ENCODE measurements at regions not wholly inside any gene's neighbourhood (a gene's known extent, or its start where the extent isn't known, plus 50 kb on each side); places are given as distances from the start of the nearest gene placed in this dataset.

GRCh38 chr3:151964743-151965142 is 91.3 kb downstream of the SUCNR1 start:
- WGBS, 2 experiments (ENCODE audit: low coverage in 1 of 2, low lambda C conversion rate in 2 of 2, missing lambda C conversion rate in 2 of 2) = 76 to 88% methylated on average over 1 of the region's 1 CpG
- Histone ChIP-seq H3F3A (ENCODE audit: insufficient read depth) (no peaks in the 10 kb centered on the region), H3K4me2 (ENCODE audit: unreplicated experiment) (no peak overlapping the region), H3K4me3 (no peak overlapping the region), H3K4me1 (ENCODE audit: insufficient read depth) (0 out of 2 replicates have a peak, but pooled peaks cover 4% of the 10 kb centered on the region), H4K20me1 (ENCODE audit: insufficient read depth) (no peaks in the 10 kb centered on the region), H3K9me2 (ENCODE audit: insufficient read depth) (no peaks in the 10 kb centered on the region), H3K36me3 (ENCODE audit: low read depth) (no peaks in the 10 kb centered on the region), H3K9ac (no peak overlapping the region), H3K27me3 (replicated peaks; ENCODE audit: insufficient read depth) (no peaks in the 10 kb centered on the region), H2AFZ (no peak overlapping the region), H3K9me3 (ENCODE audit: low read depth) (no peaks in the 10 kb centered on the region), H3K27ac (no peak overlapping the region), H3K79me2 (ENCODE audit: insufficient read depth) (no peaks in the 10 kb centered on the region)
- no peak for DNase-seq
- no peak for TF ChIP-seq EZH2phosphoT487 (IDR thresholded peaks at IDR 0.05; ENCODE audit: insufficient read depth, low read depth)
- no peak for TF ChIP-seq EZH2 (IDR thresholded peaks at IDR 0.05; ENCODE audit: insufficient read depth, poor library complexity, severe bottlenecking)
- in situ Hi-C loops (cut with MboI) = no loop called here

DNA sequence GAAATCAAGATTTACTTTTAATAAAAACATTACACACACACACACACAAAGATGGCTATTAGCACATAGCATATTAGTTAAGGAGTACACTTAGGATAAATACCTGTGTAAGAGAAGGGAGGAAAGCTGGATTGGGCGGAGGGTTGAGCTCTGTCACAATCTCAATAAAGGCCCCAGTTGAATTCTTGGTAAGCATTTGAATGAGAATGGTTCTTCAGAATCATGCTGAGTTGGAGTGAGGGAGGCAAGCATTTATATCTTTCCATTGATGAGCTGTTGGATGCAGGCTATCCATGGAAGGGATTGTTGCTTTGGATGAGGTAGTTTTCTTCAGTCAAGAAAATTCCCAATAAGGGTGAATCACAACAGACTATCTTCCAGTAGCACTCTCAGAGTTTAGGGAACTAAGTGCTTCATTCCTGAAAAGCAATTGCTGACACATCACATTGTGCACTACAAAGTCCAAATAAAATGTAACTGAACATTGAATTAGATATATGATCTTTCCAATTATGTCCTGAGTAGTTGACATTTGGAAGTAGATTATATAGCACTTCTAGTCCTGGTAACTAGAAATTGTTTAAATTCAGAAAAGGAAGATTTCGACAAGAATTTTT is 95.7 kb downstream of the SUCNR1 start:
- H3K9ac ChIP-seq = no peak overlapping the region
- no peak overlapping the region for H3K27ac ChIP-seq
- WGBS, 2 experiments (ENCODE audit: low coverage in 1 of 2, low lambda C conversion rate in 2 of 2, missing lambda C conversion rate in 2 of 2) = 86 to 96% methylated on average over 2 of the region's 2 CpGs
- no peaks in the 10 kb centered on the region for H3K27me3 ChIP-seq (replicated peaks; ENCODE audit: insufficient read depth)
- H2AFZ ChIP-seq = no peak overlapping the region
- H3K9me2 ChIP-seq (ENCODE audit: insufficient read depth) = no peaks in the 10 kb centered on the region; the same call in 1 of the 2 replicates
- no peak for DNase-seq
- H3F3A ChIP-seq (ENCODE audit: insufficient read depth) = no peaks in the 10 kb centered on the region
- TF ChIP-seq EZH2 (IDR thresholded peaks at IDR 0.05; ENCODE audit: insufficient read depth, poor library complexity, severe bottlenecking) = no peak
- H4K20me1 ChIP-seq (ENCODE audit: insufficient read depth) = no peaks in the 10 kb centered on the region
- H3K4me2 ChIP-seq (ENCODE audit: unreplicated experiment) = no peak overlapping the region
- H3K79me2 ChIP-seq (ENCODE audit: insufficient read depth) = no peaks in the 10 kb centered on the region
- H3K4me1 ChIP-seq (ENCODE audit: insufficient read depth) = peaks cover 17% of the 10 kb centered on the region
- no peaks in the 10 kb centered on the region for H3K36me3 ChIP-seq (ENCODE audit: low read depth)
- no peaks in the 10 kb centered on the region for H3K9me3 ChIP-seq (ENCODE audit: low read depth)
- in situ Hi-C loops (cut with MboI) = no loop called here
- H3K4me3 ChIP-seq = no peak overlapping the region

- no peaks in the 10 kb centered on the region for H3K9me3 ChIP-seq (ENCODE audit: low read depth)
- H3K27me3 ChIP-seq (replicated peaks; ENCODE audit: insufficient read depth) = no peaks in the 10 kb centered on the region
- no peak overlapping the region for H3K4me2 ChIP-seq (ENCODE audit: unreplicated experiment)
- in situ Hi-C loops (cut with MboI) = no loop called here
- no peak for DNase-seq
- H3K27ac ChIP-seq = no peak overlapping the region
- H3K79me2 ChIP-seq (ENCODE audit: insufficient read depth) = no peaks in the 10 kb centered on the region
- no peaks in the 10 kb centered on the region for H3K36me3 ChIP-seq (ENCODE audit: low read depth)
- H3K9ac ChIP-seq = no peak overlapping the region
- H3K4me3 ChIP-seq = no peak overlapping the region
- H3K4me1 ChIP-seq (ENCODE audit: insufficient read depth) = peaks cover 43% of the 10 kb centered on the region
- no peaks in the 10 kb centered on the region; the same call in 1 of the 2 replicates for H3K9me2 ChIP-seq (ENCODE audit: insufficient read depth)
- 87 to 90% methylated on average over 5 of the region's 5 CpGs for WGBS, 2 experiments (ENCODE audit: low coverage in 1 of 2, low lambda C conversion rate in 2 of 2, missing lambda C conversion rate in 2 of 2)
- H4K20me1 ChIP-seq (ENCODE audit: insufficient read depth) = no peaks in the 10 kb centered on the region
- H2AFZ ChIP-seq = no peak overlapping the region
- TF ChIP-seq EZH2 (IDR thresholded peaks at IDR 0.05; ENCODE audit: insufficient read depth, poor library complexity, severe bottlenecking) = no peak
- TF ChIP-seq EZH2phosphoT487 (IDR thresholded peaks at IDR 0.05; ENCODE audit: insufficient read depth, low read depth) = no peak
- peaks cover 23% of the 10 kb centered on the region for H3F3A ChIP-seq (ENCODE audit: insufficient read depth)
Observed at GRCh38 chr3:151971814-151972579, 98.6 kb downstream of the SUCNR1 start.

- WGBS, 2 experiments (ENCODE audit: low coverage in 1 of 2, low lambda C conversion rate in 2 of 2, missing lambda C conversion rate in 2 of 2) = 24 to 29% methylated on average over 3 of the region's 3 CpGs
- H3K4me1 ChIP-seq (ENCODE audit: insufficient read depth) = peaks cover 44% of the 10 kb centered on the region
- H3K27ac ChIP-seq = no peak overlapping the region
- peaks cover 23% of the 10 kb centered on the region for H3F3A ChIP-seq (ENCODE audit: insufficient read depth)
- H2AFZ ChIP-seq = no peak overlapping the region
- no peak for TF ChIP-seq EZH2 (IDR thresholded peaks at IDR 0.05; ENCODE audit: insufficient read depth, poor library complexity, severe bottlenecking)
- TF ChIP-seq EZH2phosphoT487 (IDR thresholded peaks at IDR 0.05; ENCODE audit: insufficient read depth, low read depth) = 0 out of 2 replicates have a peak, but pooled peaks have one; percentile 62
- no peaks in the 10 kb centered on the region; the same call in 1 of the 2 replicates for H3K9me2 ChIP-seq (ENCODE audit: insufficient read depth)
- no peak overlapping the region for H3K4me3 ChIP-seq
- H3K27me3 ChIP-seq (replicated peaks; ENCODE audit: insufficient read depth) = no peaks in the 10 kb centered on the region
- H3K9me3 ChIP-seq (ENCODE audit: low read depth) = no peaks in the 10 kb centered on the region
- H3K9ac ChIP-seq = no peak overlapping the region
- peak; percentile 79 for DNase-seq
- H3K79me2 ChIP-seq (ENCODE audit: insufficient read depth) = no peaks in the 10 kb centered on the region
- H4K20me1 ChIP-seq (ENCODE audit: insufficient read depth) = no peaks in the 10 kb centered on the region
- in situ Hi-C loops (cut with MboI) = no loop called here
- H3K4me2 ChIP-seq (ENCODE audit: unreplicated experiment) = peak overlapping the region; percentile 43
- no peaks in the 10 kb centered on the region for H3K36me3 ChIP-seq (ENCODE audit: low read depth)
Observed at GRCh38 chr3:151974067-151974466, 100.6 kb downstream of the SUCNR1 start.

Measured in GM23248 (cell line).